Loucy (cell line): ENCODE measurements at regions not wholly inside any gene's neighbourhood (a gene's known extent, or its start where the extent isn't known, plus 50 kb on each side); places are given as distances from the start of the nearest gene placed in this dataset.

ENCODE experiments used
- EZH2phosphoT487 ChIP-seq: fragments of 200-600 bp; IDR thresholded peaks from 2 replicates; pipeline ENCODE4 v1.6.1; 2018; ENCODE audit warnings: antibody characterized with exemption, mild to moderate bottlenecking, moderate library complexity, borderline replicate concordance
- TF ChIP-seq, protein P1 (sequence below): fragments of 200-600 bp; sonication (generic); conservative IDR thresholded peaks from 2 replicates; pipeline ENCODE4 v1.5.1; 2014; ENCODE audit warnings: mild to moderate bottlenecking, antibody characterized with exemption, low read length

- TF ChIP-seq, protein P1, sequence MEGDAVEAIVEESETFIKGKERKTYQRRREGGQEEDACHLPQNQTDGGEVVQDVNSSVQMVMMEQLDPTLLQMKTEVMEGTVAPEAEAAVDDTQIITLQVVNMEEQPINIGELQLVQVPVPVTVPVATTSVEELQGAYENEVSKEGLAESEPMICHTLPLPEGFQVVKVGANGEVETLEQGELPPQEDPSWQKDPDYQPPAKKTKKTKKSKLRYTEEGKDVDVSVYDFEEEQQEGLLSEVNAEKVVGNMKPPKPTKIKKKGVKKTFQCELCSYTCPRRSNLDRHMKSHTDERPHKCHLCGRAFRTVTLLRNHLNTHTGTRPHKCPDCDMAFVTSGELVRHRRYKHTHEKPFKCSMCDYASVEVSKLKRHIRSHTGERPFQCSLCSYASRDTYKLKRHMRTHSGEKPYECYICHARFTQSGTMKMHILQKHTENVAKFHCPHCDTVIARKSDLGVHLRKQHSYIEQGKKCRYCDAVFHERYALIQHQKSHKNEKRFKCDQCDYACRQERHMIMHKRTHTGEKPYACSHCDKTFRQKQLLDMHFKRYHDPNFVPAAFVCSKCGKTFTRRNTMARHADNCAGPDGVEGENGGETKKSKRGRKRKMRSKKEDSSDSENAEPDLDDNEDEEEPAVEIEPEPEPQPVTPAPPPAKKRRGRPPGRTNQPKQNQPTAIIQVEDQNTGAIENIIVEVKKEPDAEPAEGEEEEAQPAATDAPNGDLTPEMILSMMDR: no peak
- TF ChIP-seq EZH2phosphoT487: no peak
Measured at GRCh38 chr1:219088778-219089557, 84.7 kb upstream of the LYPLAL1 start.
